Hematopoietic multipotent progenitor cell treated with erythropoietin and hydrocortisone succinate and interleukin-3 and kit ligand, for 6 days (in vitro differentiated cells): ENCODE measurements at regions not wholly inside any gene's neighbourhood (a gene's known extent, or its start where the extent isn't known, plus 50 kb on each side); places are given as distances from the start of the nearest gene placed in this dataset.
"Not testable (repeated sequence)": the region's sequence is repeated elsewhere in the genome, so short reads cannot be mapped to it uniquely, and the experiment has no call there.

Experiments
- DNase-seq: peaks from one replicate; pipeline ENCODE4 v3.0.0-alpha.2; 2015

- DNase-seq, result no peak
These were observed 379.3 kb downstream of the MAFB start for GRCh38 chr20:40309731-40310130.

- no peak for DNase-seq
These were observed 381.0 kb downstream of the MAFB start for GRCh38 chr20:40307997-40308396.

GRCh38 chr20:40307268-40307667, 381.8 kb downstream of the MAFB start:
- no peak for DNase-seq

GRCh38 chr20:40305303-40305702, 383.7 kb downstream of the MAFB start:
- DNase-seq, result no peak

- no peak for DNase-seq
These were observed 384.9 kb downstream of the MAFB start for GRCh38 chr20:40304119-40304613.

- DNase-seq, result no peak
These were observed 394.3 kb downstream of the MAFB start for GRCh38 chr20:40294747-40295146.

GRCh38 chr20:40294175-40294574, 394.9 kb downstream of the MAFB start:
- no peak for DNase-seq

- DNase-seq, result no peak
These were observed 395.3 kb downstream of the MAFB start for GRCh38 chr20:40293740-40294139.

GRCh38 chr20:40291493-40292135, 397.4 kb downstream of the MAFB start:
- DNase-seq, result no peak

GRCh38 chr20:40287683-40288082, 401.4 kb downstream of the MAFB start:
- no peak for DNase-seq

GRCh38 chr20:40286975-40287531, 402.0 kb downstream of the MAFB start:
- no peak for DNase-seq

GRCh38 chr20:40284611-40285010, 404.4 kb downstream of the MAFB start:
- DNase-seq, result no peak

- no peak for DNase-seq
These were observed 405.3 kb downstream of the MAFB start for GRCh38 chr20:40283689-40284088.

- no peak for DNase-seq
These were observed 406.1 kb downstream of the MAFB start for GRCh38 chr20:40282941-40283340.

GRCh38 chr20:40282541-40282940, 406.5 kb downstream of the MAFB start:
- DNase-seq, result no peak

- no peak for DNase-seq
These were observed 408.4 kb downstream of the MAFB start for GRCh38 chr20:40280616-40281015.

- no peak for DNase-seq
These were observed 409.6 kb downstream of the MAFB start for GRCh38 chr20:40279390-40279789.

- DNase-seq, result no peak
These were observed 410.4 kb downstream of the MAFB start for GRCh38 chr20:40278673-40279072.

- no peak for DNase-seq
These were observed 412.7 kb downstream of the MAFB start for GRCh38 chr20:40276301-40276700.

GRCh38 chr20:40275738-40276137, 413.3 kb downstream of the MAFB start:
- DNase-seq, result no peak

GRCh38 chr20:40274912-40275533, 414.0 kb downstream of the MAFB start:
- no peak for DNase-seq

GRCh38 chr20:40269274-40269673, 419.8 kb downstream of the MAFB start:
- DNase-seq, result not testable (repeated sequence)

GRCh38 chr20:40268321-40269075, 420.5 kb downstream of the MAFB start:
- no peak for DNase-seq
